GM18870 (cell line): ENCODE measurements at regions not wholly inside any gene's neighbourhood (a gene's known extent, or its start where the extent isn't known, plus 50 kb on each side); places are given as distances from the start of the nearest gene placed in this dataset.
"Not testable (repeated sequence)": the region's sequence is repeated elsewhere in the genome, so short reads cannot be mapped to it uniquely, and the experiment has no call there.

Source experiments
- ATAC-seq: cut with Tn5 transposase; IDR thresholded peaks from one replicate; pipeline ENCODE4 v1.9.1; 2021; ENCODE audit warnings: moderate library complexity; ENCODE audit not compliant: unreplicated experiment

GRCh38 chr3:118504906-118505305 lies 529.7 kb downstream of the IGSF11 start:
- ATAC-seq, result no peak

GRCh38 chr3:118505784-118506183 lies 528.9 kb downstream of the IGSF11 start:
- ATAC-seq, result no peak

DNA sequence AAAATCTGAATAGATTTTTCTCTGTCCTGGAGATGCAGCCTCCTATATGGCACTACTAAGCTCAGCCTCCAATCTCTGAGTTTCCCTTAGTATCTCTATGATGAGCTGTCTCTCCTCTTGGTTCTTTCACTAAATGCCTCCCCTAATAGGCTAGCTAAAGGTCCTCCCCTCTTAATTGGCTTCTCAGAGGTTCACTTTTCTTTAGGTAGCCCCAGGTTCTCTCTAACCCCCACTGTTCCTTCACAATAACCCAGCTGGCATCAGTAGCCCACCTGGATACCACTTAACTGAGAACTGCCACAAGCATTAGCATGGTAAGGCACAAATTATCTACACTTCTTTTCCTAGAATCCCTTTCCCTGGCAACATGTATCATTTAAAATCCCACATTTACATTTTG lies 523.2 kb downstream of the IGSF11 start:
- ATAC-seq, result no peak

- ATAC-seq, result no peak
Measured at GRCh38 chr3:118512301-118512700, 522.3 kb downstream of the IGSF11 start.

- no peak for ATAC-seq
Measured at GRCh38 chr3:118525077-118525476, 509.6 kb downstream of the IGSF11 start.

- ATAC-seq, result peak; percentile 67
Measured at GRCh38 chr3:118526758-118527513, 507.7 kb downstream of the IGSF11 start.

GRCh38 chr3:118527514-118528044 lies 507.1 kb downstream of the IGSF11 start:
- peak; percentile 27 for ATAC-seq

DNA sequence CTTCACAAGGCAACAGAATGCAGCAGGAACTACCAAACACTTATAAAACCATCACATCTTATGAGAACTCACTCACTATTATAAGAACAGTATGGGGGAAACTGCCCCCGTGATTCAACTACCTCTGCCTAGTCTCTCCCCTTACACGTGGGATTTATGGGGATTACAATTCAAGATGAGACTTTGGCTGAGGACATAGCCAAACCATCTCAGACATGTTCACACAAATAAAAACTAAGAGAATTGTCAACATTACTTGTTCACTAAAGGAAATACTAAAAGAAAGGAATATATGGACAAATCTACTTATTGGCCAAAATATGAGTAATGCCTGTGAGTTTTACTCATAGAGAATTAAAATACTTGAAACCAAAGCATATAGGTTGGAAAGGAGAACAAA lies 505.1 kb downstream of the IGSF11 start:
- ATAC-seq, result no peak

GRCh38 chr3:118530350-118530922 lies 504.2 kb downstream of the IGSF11 start:
- ATAC-seq, result no peak

GRCh38 chr3:118530927-118531356 lies 503.7 kb downstream of the IGSF11 start:
- ATAC-seq, result not testable (repeated sequence)

DNA sequence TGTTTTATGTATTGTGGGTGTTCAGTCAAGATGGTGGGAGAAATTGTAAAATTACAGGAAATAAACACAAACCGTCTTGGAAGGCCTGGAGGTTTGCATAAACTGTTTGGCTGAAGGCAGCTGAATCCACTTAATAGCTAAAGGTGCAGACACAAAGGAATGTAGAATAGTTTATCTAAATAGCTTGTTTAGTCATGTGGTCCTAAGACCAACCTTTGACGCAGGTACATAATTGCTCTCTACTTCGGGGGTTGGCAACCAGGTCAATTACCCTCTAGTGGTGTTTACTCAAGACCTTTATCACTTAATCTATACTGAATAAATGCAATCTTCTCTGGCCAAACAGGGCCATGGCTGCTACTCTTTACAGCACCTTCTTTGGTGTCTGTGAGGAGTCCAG lies 502.8 kb downstream of the IGSF11 start:
- no peak for ATAC-seq

GRCh38 chr3:118533676-118534075 lies 501.0 kb downstream of the IGSF11 start:
- ATAC-seq, result no peak

- ATAC-seq, result no peak
Measured at GRCh38 chr3:118534519-118534918, 500.1 kb downstream of the IGSF11 start.

DNA sequence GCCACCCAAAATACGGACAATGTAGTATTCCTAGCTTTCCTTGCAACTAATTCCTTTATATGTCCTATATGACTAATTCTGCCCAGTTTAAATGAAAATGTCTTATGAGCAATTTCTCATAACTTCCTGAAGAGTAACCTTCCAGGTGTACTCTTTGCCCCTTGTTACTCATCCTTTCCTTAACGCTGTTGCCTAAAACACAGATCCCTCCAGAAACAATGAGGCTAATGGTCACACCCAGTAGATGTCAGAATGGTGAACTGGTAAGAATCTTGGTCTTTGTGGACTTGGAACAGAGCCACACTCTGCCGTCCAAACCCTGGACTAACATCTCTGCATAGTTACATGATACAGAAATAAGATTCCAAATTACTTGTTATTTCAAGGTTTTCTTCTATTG lies 497.9 kb downstream of the IGSF11 start:
- no peak for ATAC-seq

DNA sequence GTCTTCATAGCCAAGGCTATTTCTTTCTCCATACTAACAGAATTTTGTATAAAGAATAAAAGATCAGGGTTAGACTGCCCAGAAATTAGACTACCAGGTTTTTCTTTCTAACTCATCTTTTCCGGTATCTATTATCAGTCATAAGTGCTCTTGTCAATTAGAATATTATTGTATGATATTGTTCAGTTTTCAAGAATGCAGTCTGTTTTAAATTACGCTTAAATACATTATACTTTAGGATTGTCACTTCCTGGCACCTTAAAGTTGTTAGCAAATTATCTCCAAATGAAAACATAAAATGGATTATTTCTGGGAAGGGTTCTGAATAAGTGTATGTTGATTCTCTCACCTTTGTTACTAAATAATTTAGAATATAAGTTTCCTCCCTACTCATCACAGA lies 497.2 kb downstream of the IGSF11 start:
- no peak for ATAC-seq

GRCh38 chr3:118538187-118538586 lies 496.5 kb downstream of the IGSF11 start:
- ATAC-seq, result no peak

DNA sequence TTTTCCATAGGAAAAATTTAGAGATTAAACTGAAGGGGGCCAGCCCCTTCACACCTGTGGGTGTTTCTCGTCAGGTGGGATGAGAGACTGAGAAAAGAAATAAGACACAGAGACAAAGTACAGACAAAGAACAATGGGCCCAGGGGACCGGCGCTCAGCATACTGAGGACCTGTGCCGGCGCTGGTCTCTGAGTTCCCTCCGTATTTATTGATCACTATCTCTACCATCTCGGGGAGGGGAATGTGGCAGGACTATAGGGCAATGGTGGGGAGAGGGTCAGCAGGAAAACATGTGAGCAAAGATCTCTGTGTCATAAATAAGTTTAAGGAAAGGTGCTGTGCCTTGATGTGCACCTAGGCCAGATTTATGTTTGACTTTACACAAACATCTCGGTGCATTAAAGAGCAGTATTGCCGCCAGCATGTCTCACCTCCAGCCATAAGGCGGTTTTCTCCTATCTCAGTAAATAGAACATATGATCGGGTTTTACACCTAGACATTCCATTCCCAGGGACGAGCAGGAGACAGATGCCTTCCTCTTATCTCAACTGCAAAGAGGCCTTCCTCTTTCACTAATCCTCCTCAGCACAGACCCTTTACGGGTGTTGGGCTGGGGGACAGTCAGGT lies 494.7 kb downstream of the IGSF11 start:
- not testable (repeated sequence) for ATAC-seq

- ATAC-seq, result not testable (repeated sequence)
Measured at GRCh38 chr3:118540448-118540821, 494.2 kb downstream of the IGSF11 start.

DNA sequence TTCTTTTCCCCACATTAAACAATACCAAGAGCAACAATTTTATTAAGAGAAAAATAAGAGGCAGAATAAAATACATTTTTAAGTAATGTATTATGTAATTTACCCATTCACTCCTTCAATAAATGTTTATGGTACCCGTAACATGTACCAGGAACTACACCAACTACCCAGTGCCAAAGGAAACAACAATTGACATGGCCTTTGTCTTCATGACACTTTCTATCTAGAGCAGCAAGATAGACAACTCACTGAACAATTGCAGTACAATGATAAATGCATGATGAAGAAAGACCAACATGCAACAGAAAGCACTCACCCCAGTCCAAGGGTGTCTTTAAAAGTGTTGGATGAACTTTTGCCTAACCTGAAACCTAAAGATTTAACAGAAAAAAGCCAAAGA lies 493.8 kb downstream of the IGSF11 start:
- ATAC-seq, result no peak

DNA sequence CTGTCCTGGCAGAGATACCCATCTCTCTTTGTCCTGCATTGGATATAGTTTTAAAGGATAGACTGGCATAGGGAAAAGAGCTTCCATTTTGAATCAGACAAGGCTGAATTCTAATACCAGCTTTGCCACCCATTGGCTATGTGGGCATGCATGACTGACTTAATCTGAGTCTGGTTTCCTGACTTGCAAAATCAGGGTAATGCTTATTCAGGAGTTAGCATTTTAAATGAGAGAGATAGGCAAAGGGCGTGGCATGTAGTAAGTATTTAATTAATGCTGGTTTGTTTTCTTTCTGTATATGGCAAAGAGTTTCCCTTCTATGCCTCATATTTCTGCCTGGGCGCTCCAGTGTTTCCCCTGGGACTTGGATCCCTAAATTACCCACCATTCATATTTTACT lies 492.9 kb downstream of the IGSF11 start:
- no peak for ATAC-seq

DNA sequence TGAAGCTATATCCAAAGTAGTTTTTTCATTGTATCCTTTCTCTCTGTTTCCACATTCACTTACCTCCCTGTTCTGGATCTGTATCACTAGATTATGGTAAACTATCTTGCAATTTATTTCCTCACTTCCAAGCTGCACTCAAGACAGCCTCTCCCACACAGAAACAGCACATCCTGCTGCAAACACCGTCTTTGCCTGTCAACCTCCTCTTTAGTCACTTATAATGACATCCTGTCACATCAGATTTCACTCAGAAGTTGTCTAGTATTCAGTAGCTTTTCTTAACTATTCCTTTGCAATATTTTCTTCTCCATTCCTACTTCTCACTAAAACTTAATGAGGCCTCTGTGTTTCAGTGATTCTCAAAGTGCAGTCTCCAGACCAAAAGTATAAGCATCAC lies 490.8 kb downstream of the IGSF11 start:
- no peak for ATAC-seq

- no peak for ATAC-seq
Measured at GRCh38 chr3:118544458-118544857, 490.2 kb downstream of the IGSF11 start.
